Uterus (tissue), 3 donors: ENCODE measurements at regions not wholly inside any gene's neighbourhood (a gene's known extent, or its start where the extent isn't known, plus 50 kb on each side); places are given as distances from the start of the nearest gene placed in this dataset.
A peak's percentile ranks its signal among the peaks of the same experiment; 100 is the strongest.

ENCODE experiments used
- DNase-seq, 2 donors: peaks; one replicate each; pipeline ENCODE4 v3.0.0-alpha.2; 2019 to 2020
- H3K27ac ChIP-seq, 2 donors: fragments of 200-600 bp; sonication (generic); 1 replicate in 1 of 2; 2 replicates in 1 of 2; pipeline ENCODE4 v1.5.1; 2016 to 2018
- H3K27me3 ChIP-seq, 2 donors: fragments of 200-600 bp; sonication (generic); one replicate each; pipeline ENCODE4 v1.5.1; 2018 to 2019; ENCODE audit warnings: control low read depth in 1 of 2
- H3K36me3 ChIP-seq, 2 donors: fragments of 200-600 bp; sonication (generic); one replicate each; pipeline ENCODE4 v1.5.1; 2019; ENCODE audit warnings: control low read depth in 1 of 2
- H3K4me1 ChIP-seq, 2 donors: fragments of 200-600 bp; sonication (generic); one replicate each; pipeline ENCODE4 v1.5.1; 2018 to 2019; ENCODE audit warnings: control low read depth in 1 of 2
- H3K4me3 ChIP-seq, 2 donors: fragments of 200-600 bp; sonication (generic); 1 replicate in 1 of 2; 2 replicates in 1 of 2; pipeline ENCODE4 v1.5.1; 2018 to 2019; ENCODE audit warnings: mild to moderate bottlenecking in 1 of 2
- H3K9me3 ChIP-seq, 2 donors: fragments of 200-600 bp; sonication (generic); one replicate each; pipeline ENCODE4 v1.5.1; 2019; ENCODE audit warnings: control low read depth in 1 of 2
- CTCF ChIP-seq, 4 experiments: fragments of 200-600 bp in 2 of 4; fragments of 450-650 bp in 2 of 4; sonication (generic) in 2 of 4; IDR thresholded peaks; one replicate each; pipeline ENCODE4 v1.5.1; 2016 to 2019; ENCODE audit warnings: antibody characterized with exemption in 4 of 4, mild to moderate bottlenecking in 2 of 4, moderate library complexity in 1 of 4
- POLR2A ChIP-seq, 2 donors: fragments of 450-650 bp; IDR thresholded peaks; one replicate each; pipeline ENCODE4 v1.6.1; 2016; ENCODE audit warnings: antibody characterized with exemption in 2 of 2, mild to moderate bottlenecking in 1 of 2, moderate library complexity in 1 of 2
- intact Hi-C: fragments of 100-400 bp; cut with DNase I; formaldehyde crosslinking; loops from one replicate; pipeline ENCODE4 v1.15.1; 2023; ENCODE audit warnings: low total_unique reads
- donor health status: DM: yes; HTN: yes; CAD: no.

DNA sequence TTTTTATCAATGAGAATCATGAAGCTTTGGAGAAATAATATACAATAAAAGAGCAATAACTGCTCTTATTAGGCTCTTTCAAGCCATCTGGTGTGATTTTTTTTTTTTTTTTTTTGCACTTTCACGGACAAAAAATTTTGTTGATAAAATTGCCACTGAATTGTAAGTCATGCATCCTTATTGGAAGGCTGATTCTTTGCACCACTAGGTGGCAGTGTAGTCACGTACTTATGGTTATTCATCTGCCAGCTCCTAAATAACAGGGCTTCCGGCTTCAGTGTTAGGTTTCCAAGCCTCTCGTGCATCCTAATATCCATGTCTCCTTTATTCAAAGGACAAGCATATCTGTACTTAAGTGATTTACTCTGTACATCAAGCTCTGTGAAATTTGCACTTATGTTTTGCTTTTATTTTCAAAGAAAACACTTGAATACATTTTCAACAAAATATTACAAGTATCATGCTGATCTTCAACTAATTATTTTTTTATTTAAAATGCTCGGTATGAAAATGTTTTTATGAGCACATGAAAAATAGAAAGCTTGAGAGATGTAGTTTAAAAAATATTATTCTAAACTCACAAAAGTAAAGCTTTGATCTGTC is 1578.3 kb upstream of the TENM3 start:
- peak; percentile 20 to 48 for DNase-seq
- Histone ChIP-seq H3K27ac (no peak overlapping the region), H3K9me3 (no peaks in the 10 kb centered on the region), H3K36me3 (no peaks in the 10 kb centered on the region), H3K4me1 (no peaks in the 10 kb centered on the region), H3K4me3 (no peak overlapping the region), H3K27me3 (no peaks in the 10 kb centered on the region)
- TF ChIP-seq POLR2A (IDR thresholded peaks at IDR 0.05) = no peak
- peak; percentile 30 to 63 (median 45) for TF ChIP-seq CTCF (IDR thresholded peaks at IDR 0.05)
- intact Hi-C loops = no loop called here

- TF ChIP-seq POLR2A (IDR thresholded peaks at IDR 0.05) (no peak), CTCF (IDR thresholded peaks at IDR 0.05) (no peak)
- Histone ChIP-seq H3K4me3 (no peak overlapping the region), H3K27me3 (no peaks in the 10 kb centered on the region), H3K36me3 (no peaks in the 10 kb centered on the region), H3K4me1 (no peaks in the 10 kb centered on the region), H3K27ac (no peak overlapping the region), H3K9me3 (no peaks in the 10 kb centered on the region)
- intact Hi-C loops = no loop called here
- no peak for DNase-seq
Measured at GRCh38 chr4:180665481-180665880, 1577.7 kb upstream of the TENM3 start.

DNA sequence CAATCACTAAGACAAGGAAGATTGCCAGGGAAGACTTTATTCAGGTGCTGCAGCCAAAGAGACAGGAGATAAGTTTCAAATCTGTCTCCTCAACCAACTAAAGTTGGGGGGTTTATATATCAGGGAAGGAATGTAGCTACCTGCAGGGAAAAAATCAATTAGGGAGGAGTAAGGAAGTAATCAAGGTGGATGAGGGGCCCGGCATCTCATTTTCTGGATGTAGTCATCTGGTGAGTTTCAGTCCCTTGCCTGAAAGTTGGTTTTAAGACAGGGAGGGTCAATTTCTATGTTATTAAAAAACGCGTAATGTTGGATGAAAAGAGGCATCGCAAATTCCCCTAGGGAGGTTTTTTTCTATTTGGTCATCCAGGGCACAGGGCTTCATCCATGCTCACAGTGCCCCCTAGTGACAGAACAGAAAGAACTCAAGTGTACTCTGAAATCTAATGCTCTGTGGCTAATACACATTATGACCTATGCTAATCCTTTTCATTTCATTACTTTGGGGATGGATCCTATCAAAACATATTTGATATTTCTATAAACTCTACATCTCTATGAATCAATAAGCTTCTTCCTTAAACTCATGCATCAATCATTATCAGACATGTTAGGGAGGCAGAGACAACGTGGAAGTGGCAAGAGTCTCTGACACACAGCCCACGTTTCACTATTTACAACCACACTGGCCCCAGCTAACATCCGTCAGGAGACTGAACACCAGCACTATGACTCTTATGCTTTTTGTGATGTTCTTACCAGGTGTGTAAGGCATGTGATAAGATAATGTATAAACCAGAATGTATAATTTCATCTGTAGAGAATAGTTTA is 1577.0 kb upstream of the TENM3 start:
- TF ChIP-seq CTCF (IDR thresholded peaks at IDR 0.05) = peak in 1 of 4 experiments; percentile 19
- TF ChIP-seq POLR2A (IDR thresholded peaks at IDR 0.05) = no peak
- H3K27me3 ChIP-seq = no peaks in the 10 kb centered on the region
- H3K4me1 ChIP-seq = no peaks in the 10 kb centered on the region
- no peaks in the 10 kb centered on the region for H3K36me3 ChIP-seq
- intact Hi-C loops = no loop called here
- no peaks in the 10 kb centered on the region for H3K9me3 ChIP-seq
- no peak overlapping the region for H3K27ac ChIP-seq
- DNase-seq = no peak
- no peak overlapping the region for H3K4me3 ChIP-seq

DNA sequence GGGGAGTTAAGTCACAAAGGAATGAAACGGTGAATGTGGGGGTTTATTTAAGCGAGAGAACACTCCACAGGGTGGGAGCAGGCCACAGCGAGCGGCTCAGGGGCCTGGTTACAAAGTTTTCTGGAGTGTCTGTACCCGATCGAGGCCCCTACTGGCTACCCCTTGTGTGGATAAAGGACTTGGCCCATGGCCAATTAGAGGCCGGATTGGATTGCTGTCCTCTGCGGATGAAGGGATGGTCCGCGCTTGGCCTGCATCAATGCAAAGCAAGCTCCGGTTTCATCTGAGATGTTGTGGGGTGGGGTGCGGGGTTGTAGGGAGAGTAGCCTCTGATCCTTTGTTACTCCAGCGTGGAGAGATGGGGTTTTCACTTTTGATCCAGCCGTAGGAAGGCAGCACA is 1574.5 kb upstream of the TENM3 start:
- H3K9me3 ChIP-seq = no peaks in the 10 kb centered on the region
- no peaks in the 10 kb centered on the region for H3K36me3 ChIP-seq
- H3K27ac ChIP-seq = no peak overlapping the region
- H3K4me3 ChIP-seq = no peak overlapping the region
- intact Hi-C loops = no loop called here
- TF ChIP-seq POLR2A (IDR thresholded peaks at IDR 0.05) = no peak
- H3K27me3 ChIP-seq = no peaks in the 10 kb centered on the region
- no peaks in the 10 kb centered on the region for H3K4me1 ChIP-seq
- DNase-seq = no peak

- no peaks in the 10 kb centered on the region for H3K36me3 ChIP-seq
- H3K9me3 ChIP-seq = no peaks in the 10 kb centered on the region
- intact Hi-C loops = no loop called here
Measured at GRCh38 chr4:180669680-180670079, 1573.5 kb upstream of the TENM3 start.

More at GRCh38 chr4:180669680-180670079, 1573.5 kb upstream of the TENM3 start:
- TF ChIP-seq POLR2A (IDR thresholded peaks at IDR 0.05) (no peak), CTCF (IDR thresholded peaks at IDR 0.05) (no peak)
- Histone ChIP-seq H3K4me1 (no peaks in the 10 kb centered on the region), H3K4me3 (no peak overlapping the region), H3K27ac (no peak overlapping the region), H3K27me3 (no peaks in the 10 kb centered on the region)
- no peak for DNase-seq
